Mesothelial cell of epicardium (in vitro differentiated cells): ENCODE measurements at regions not wholly inside any gene's neighbourhood (a gene's known extent, or its start where the extent isn't known, plus 50 kb on each side); places are given as distances from the start of the nearest gene placed in this dataset.

ENCODE experiments used
- DNase-seq, 2 experiments: peaks; one replicate each; pipeline ENCODE4 v3.0.0; 2021; ENCODE audit warnings: low spot score in 2 of 2; ENCODE audit not compliant: unreplicated experiment in 2 of 2
- H3K27ac Mint-ChIP-seq: 2 replicates; pipeline ENCODE4 v1.8.0; 2021; ENCODE audit warnings: mixed read lengths
- H3K27me3 Mint-ChIP-seq: 2 replicates; pipeline ENCODE4 v1.8.0; 2021; ENCODE audit warnings: low read depth, mixed read lengths
- H3K36me3 Mint-ChIP-seq: 2 replicates; pipeline ENCODE4 v1.8.0; 2021; ENCODE audit warnings: mixed read lengths
- H3K4me1 Mint-ChIP-seq: 2 replicates; pipeline ENCODE4 v1.8.0; 2021; ENCODE audit warnings: mixed read lengths
- H3K4me3 Mint-ChIP-seq: 2 replicates; pipeline ENCODE4 v1.8.0; 2021; ENCODE audit warnings: mild to moderate bottlenecking, moderate library complexity, mixed read lengths
- H3K9me3 Mint-ChIP-seq: 2 replicates; pipeline ENCODE4 v1.8.0; 2021; ENCODE audit warnings: mixed read lengths
- TF ChIP-seq, protein P1 (sequence below): fragments of 200-600 bp; sonication (generic); IDR thresholded peaks from one replicate; pipeline ENCODE4 v1.5.0; 2021; ENCODE audit warnings: antibody characterized with exemption; ENCODE audit not compliant: unreplicated experiment

DNA sequence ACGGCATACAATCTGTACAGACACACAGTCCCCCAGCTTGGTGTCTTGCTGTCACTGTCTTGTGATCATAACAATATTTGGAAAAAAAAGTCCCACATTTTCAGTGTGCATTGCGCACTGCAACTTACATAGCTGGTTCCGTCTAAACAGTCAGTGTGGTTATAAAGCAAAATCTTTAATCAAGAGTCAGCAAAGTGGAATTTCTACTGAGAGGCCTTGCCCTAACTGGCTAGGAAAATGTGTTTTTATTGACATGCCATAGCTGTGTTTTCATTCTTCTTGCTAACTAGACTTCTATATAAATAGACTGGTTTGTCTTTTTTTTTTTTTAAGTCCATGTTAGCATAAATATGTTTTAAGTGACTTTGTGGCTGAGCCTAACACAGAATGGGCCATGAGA is 174.8 kb downstream of the POLR2M start:
- no peak for DNase-seq
- Mint-ChIP-seq H3K27ac (no peak overlapping the region), H3K4me1 (no peaks in the 10 kb centered on the region), H3K4me3 (no peak overlapping the region), H3K9me3 (peaks cover 13% of the 10 kb centered on the region), H3K36me3 (no peaks in the 10 kb centered on the region), H3K27me3 (peaks cover 32% of the 10 kb centered on the region)
- TF ChIP-seq, protein P1, sequence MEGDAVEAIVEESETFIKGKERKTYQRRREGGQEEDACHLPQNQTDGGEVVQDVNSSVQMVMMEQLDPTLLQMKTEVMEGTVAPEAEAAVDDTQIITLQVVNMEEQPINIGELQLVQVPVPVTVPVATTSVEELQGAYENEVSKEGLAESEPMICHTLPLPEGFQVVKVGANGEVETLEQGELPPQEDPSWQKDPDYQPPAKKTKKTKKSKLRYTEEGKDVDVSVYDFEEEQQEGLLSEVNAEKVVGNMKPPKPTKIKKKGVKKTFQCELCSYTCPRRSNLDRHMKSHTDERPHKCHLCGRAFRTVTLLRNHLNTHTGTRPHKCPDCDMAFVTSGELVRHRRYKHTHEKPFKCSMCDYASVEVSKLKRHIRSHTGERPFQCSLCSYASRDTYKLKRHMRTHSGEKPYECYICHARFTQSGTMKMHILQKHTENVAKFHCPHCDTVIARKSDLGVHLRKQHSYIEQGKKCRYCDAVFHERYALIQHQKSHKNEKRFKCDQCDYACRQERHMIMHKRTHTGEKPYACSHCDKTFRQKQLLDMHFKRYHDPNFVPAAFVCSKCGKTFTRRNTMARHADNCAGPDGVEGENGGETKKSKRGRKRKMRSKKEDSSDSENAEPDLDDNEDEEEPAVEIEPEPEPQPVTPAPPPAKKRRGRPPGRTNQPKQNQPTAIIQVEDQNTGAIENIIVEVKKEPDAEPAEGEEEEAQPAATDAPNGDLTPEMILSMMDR, result no peak

DNA sequence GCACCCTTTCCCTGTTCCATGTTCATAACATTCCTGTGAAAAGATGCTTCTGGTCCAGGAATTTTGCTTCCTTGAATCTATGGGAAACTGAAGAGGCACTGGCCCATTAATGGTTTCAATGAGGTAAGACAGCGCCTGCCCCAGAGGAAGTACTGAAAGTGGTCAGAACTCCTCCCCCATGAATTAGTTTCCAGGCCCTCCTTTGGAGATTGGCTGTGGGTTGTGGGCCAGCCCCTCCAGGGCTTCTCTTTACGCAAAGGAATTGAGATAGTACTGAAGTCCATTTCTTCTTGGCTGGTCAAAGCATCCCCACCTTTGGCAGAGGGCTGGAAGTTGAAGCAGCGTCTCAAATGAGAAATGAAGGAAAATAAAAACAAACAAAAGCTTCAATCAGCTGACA is 175.5 kb downstream of the POLR2M start:
- H3K36me3 Mint-ChIP-seq, result no peaks in the 10 kb centered on the region
- no peak overlapping the region for H3K27ac Mint-ChIP-seq
- H3K4me1 Mint-ChIP-seq, result no peaks in the 10 kb centered on the region
- H3K27me3 Mint-ChIP-seq, result peaks cover 36% of the 10 kb centered on the region
- TF ChIP-seq, protein P1, result no peak
- peaks cover 8% of the 10 kb centered on the region for H3K9me3 Mint-ChIP-seq
- no peak for DNase-seq
- no peak overlapping the region for H3K4me3 Mint-ChIP-seq

DNA sequence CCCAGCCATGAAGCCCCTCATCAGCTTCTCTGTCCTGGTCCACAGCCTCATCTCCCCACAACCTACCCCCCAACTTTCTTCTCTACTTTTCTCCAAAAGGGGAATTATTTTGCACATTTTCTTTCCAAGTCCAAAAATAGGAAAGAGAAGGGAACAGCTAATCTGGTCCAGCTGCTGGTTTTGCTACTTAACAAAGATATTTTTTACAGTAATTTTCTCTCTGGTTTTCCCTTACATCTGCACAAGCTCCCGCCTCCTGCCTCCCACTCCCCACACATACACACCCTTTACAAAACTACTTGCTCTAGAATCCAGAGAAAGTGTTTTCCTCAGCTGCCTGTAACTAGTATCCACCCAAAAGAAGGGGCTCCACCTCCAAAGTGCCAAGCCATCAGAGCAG is 177.2 kb downstream of the POLR2M start:
- H3K4me3 Mint-ChIP-seq, result no peak overlapping the region
- no peak overlapping the region for H3K27ac Mint-ChIP-seq
- H3K27me3 Mint-ChIP-seq, result peaks cover 44% of the 10 kb centered on the region
- no peak for DNase-seq
- no peaks in the 10 kb centered on the region for H3K9me3 Mint-ChIP-seq
- TF ChIP-seq, protein P1, result no peak
- no peaks in the 10 kb centered on the region for H3K4me1 Mint-ChIP-seq
- H3K36me3 Mint-ChIP-seq, result no peaks in the 10 kb centered on the region

DNA sequence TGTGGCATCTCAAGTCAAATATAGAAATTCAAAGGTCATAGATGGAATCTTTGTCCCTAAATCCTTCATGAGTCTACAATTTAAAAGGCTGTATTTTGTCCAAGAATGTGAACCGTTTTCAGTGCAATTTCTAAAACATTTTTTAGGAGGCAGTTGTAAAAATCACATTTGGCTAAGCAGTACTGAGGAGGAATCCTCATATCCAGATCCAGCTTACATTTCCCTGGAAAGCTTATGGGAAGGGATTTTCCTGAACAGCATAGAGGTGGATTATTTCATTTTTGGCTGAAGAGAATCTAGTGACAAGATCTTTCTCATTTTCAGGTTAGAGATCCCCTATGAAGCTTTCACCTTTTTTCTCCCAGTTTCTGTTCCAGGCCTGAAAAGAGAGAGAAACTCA is 178.4 kb downstream of the POLR2M start:
- H3K9me3 Mint-ChIP-seq, result no peaks in the 10 kb centered on the region
- TF ChIP-seq, protein P1, result no peak

DNA sequence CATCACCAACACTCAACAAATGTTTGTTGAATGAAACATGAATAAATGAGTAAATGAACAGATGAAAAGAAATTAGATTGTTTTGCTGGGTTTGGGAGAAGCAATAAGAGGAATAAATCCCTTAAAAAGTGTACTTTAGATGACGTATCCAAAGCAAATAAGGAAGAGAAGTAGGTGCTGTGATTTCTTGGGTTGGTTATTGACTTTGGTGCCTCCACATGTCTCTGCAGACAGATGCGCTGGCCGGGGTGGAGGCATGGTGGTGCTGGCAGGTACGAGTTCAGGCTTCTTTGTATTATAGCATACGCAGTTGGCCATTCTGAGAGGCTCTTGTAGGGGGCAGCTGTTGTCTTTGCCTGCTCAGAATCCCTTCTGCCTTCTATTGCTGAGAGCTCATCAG is 178.9 kb downstream of the POLR2M start:
- H3K36me3 Mint-ChIP-seq, result no peaks in the 10 kb centered on the region

More for the DNA sequence above, 178.4 kb downstream of the POLR2M start:
- no peak overlapping the region for H3K4me3 Mint-ChIP-seq
- H3K27me3 Mint-ChIP-seq, result peaks cover 44% of the 10 kb centered on the region
- no peaks in the 10 kb centered on the region for H3K36me3 Mint-ChIP-seq
- H3K4me1 Mint-ChIP-seq, result no peaks in the 10 kb centered on the region
- no peak for DNase-seq
- H3K27ac Mint-ChIP-seq, result no peak overlapping the region

More for the DNA sequence above, 178.9 kb downstream of the POLR2M start:
- TF ChIP-seq, protein P1, result no peak
- no peaks in the 10 kb centered on the region for H3K4me1 Mint-ChIP-seq
- H3K27me3 Mint-ChIP-seq, result peaks cover 48% of the 10 kb centered on the region
- DNase-seq, result no peak
- no peaks in the 10 kb centered on the region for H3K9me3 Mint-ChIP-seq
- no peak overlapping the region for H3K27ac Mint-ChIP-seq
- H3K4me3 Mint-ChIP-seq, result no peak overlapping the region
